HG02981 (cell line): ENCODE measurements at regions not wholly inside any gene's neighbourhood (a gene's known extent, or its start where the extent isn't known, plus 50 kb on each side); places are given as distances from the start of the nearest gene placed in this dataset.
"Not testable (repeated sequence)": the region's sequence is repeated elsewhere in the genome, so short reads cannot be mapped to it uniquely, and the experiment has no call there.

Experiments used
- ATAC-seq: cut with Tn5 transposase; IDR thresholded peaks from one replicate; pipeline ENCODE4 v1.9.1; 2021; ENCODE audit warnings: mild to moderate bottlenecking, moderate library complexity; ENCODE audit not compliant: unreplicated experiment

DNA sequence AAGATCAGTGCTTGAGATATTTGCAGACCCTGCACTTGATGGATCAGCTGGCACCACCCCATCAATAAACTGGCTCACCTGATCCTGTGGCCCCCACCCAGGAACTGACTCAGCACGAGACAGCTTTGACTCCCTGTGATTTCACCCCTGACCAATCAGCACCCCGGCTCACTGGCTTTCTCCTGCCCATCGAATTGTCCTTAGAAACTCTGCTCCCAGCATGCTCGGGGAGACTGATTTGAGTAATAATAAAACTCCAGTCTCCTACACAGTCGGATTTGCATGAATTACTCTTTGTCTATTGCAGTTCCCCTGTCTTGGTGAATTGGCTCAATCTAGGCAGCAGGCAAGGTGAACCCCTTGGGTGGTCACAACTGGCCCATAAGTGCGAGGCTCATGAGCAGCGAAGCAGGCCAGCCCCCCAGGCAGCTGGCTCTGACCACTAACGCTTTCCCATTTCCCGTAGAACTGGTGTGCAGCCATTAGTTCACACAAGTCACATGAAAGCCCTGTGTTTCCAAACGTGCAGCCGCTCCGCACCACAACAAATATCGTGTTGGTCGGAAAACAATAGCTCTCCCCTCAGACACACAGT lies 79.6 kb downstream of the RSPH3 start:
- no peak for ATAC-seq

- ATAC-seq, result no peak
These were observed 80.1 kb downstream of the RSPH3 start for GRCh38 chr6:158919865-158920264.

DNA sequence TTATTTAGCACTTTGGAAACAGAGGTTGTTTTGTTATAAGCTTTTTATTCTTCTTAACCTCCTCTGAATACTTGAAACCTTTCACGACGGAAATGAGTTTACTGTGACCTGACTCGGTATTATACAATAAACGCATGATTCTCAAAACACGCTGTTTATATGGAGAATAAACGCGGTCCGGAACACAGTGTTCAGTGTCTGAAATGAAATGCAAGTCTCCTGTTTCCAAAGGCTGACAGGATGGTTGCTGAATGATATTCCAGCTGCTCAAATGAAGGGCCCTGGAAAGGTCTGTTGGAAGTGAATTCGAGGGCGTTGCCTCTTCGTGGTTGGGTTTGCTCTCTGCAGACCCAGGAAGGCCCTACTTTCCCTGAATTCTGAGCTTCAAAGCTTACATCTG lies 83.4 kb downstream of the RSPH3 start:
- ATAC-seq, result no peak

DNA sequence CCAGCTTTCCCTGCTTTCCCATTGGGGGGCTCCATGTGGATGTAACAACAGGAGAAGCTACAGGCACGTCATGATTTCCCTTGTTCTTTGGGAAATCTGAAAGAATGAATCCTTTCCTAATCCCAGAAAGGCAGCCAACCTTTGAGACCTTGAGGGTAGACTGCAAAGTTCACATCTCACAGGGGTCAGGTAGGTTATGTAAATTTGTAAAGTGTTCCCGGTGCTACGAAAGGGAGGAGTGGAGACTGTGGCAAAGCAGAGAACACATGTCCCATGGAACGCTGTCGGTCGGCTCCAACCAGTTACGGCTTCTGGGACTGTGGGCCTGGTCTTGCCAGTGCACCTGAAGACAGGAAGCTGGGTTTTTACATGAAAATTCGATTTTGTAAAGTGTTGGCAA lies 85.1 kb downstream of the RSPH3 start:
- ATAC-seq, result no peak

DNA sequence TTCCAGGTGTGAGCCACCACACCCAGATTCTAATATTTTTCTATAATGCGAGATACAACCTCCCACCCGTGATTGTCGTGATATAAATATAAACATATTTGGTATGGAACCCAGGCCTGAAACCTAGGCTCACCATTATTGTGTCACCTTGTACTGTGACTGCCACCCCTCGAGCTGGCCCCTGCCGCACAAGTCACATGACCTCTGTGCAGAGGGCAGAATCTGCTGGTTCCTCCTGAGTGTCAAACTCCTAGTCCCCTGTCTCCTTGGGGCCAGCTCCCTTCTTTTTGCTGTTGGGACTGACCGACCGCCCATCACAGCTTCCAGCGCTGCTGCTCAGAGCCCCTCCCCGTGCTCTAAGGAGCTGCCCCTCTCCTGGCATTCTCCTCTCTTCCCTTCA lies 86.4 kb downstream of the RSPH3 start:
- ATAC-seq, result no peak

DNA sequence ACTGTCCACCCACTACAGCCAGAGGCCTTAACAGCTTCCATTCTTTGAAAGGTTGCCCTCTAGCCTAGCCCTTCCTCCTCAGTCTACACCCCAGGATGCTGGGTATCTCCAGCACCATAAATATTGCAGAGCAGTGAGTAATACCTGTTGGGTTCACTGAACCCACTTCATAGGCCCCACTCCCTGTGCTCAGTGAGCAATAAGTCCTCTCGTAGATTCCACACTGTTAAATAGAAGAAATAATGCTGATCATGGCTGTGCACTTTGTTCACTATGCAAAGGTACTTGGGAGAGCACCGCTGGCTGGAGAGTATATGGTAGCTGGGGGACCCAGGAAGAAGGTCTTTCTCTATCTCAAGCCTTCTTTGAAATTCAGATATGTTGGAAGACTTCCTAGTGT lies 87.3 kb downstream of the RSPH3 start:
- no peak for ATAC-seq

- no peak for ATAC-seq
These were observed 88.1 kb downstream of the RSPH3 start for GRCh38 chr6:158911746-158912480.

DNA sequence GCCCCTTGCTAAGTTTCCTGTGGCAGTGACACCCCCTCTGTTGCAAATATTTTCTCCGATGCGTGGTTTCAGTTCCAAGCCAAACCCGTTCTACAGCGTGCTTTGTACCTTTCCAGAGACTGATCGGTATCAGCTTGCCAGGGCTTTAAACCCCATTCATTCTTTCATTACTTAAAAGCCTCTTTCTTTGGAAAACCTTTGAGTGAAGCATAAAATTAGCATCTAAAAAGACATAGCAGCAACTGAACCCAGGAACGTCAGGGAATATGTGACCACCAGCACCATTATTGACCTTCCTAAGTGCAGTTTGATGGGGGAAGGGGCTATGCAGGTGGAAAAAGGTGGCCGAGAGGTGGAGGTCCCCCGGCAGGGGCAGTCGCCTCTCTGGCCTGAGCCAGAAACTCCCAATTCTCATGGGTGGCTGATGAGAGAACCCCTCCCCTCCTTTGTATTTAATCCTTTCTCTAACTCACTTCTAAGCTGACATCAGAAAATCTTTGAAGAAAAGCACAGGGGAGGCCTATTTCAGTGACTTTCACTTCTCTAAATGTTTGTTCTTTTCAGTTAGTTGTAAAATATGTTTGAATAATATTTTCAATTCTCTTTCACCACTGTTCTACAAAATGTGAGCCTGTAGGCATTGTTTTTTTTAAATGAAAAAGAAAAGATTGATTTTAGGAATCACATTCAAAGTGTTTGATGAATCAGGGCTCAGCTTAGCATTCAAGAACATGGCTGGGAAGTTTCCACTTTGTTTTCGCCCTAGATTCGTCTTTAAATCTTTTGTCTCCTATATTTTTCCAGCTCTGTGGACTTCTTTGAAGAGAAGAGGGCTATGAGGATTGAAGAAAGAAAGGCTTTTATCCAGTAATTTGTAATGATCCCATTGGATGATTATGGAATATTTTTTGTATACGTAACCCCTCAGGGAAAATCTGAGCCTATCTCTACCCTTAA lies 89.2 kb downstream of the RSPH3 start:
- no peak for ATAC-seq

- no peak for ATAC-seq
These were observed 90.1 kb downstream of the RSPH3 start for GRCh38 chr6:158909938-158910337.

DNA sequence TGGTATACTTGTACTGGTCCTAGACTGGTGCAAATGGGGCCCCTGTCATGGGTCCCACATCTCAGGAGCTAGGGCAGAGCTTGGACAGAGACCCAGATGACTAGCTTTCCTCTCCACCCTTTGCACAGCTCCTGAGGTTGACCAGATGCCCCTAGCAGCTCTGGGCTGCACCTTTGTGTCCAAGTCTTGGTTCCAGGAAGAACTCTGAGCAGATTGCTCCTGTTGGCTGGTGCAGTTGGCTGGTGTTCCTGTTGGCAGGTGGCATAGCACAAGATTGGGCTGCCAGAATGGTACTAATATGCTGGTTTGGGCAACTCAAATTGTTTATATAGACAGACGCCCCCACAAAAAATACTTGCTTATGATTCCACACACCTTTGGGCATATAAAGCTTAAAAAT lies 89.4 kb upstream of the EZR start:
- ATAC-seq, result no peak

DNA sequence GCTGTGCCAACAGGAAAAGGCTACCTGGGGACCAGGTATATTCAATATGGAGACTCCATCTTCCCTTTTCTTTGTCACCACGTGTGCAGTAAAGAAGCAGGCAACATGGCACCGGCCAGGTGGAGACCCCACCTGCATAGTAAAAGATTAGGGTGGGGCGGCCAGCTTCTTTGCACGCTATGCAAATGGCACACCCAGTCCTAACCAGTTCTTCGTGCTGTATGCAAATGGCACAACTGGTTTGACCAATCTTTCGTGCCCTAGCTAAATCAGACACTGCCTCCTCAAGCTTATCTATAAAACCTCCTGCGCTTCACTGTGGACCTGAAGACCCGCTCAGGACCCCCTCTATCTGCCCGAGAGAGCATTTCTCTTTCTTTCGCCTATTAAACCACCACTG lies 88.8 kb upstream of the EZR start:
- ATAC-seq, result no peak

DNA sequence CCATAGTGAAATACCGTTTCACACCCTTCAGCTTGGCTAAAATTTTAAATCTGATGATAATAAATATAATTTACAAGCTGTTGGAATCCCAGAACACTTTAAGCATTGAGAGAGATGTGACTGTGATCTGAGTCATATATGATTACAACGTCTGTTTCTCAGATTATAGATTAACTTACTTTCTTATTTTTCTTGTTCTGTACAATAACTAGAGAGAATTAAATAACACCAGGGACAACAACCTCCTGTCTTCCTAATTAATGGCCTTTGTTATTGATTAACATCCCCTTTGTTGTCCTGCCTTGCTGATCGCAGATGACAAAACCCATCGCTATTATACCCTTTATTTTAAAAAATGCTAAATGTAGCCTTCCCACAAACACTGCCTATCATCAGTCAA lies 87.8 kb upstream of the EZR start:
- ATAC-seq, result no peak

- ATAC-seq, result no peak
These were observed 86.1 kb upstream of the EZR start for GRCh38 chr6:158905277-158905676.

DNA sequence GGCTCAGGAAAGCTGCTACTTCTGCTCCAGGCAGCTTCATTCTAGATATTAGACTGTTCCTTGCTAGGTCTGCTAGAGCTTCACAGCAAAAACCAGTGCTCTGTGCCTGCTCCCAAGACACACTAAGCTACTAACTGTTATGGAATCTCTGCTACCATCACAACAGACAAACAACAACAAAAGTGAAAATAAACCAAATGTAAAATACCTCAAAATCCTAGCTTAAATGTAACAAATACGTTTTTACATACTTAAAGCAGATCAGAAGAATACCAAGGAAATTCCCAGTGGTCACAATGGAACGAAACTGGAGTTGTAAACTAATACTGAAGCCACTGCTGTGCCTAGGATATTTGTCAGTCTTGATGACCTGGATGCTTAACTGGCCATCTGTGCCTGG lies 84.6 kb upstream of the EZR start:
- no peak for ATAC-seq

- ATAC-seq, result no peak
These were observed 81.6 kb upstream of the EZR start for GRCh38 chr6:158900663-158901312.

DNA sequence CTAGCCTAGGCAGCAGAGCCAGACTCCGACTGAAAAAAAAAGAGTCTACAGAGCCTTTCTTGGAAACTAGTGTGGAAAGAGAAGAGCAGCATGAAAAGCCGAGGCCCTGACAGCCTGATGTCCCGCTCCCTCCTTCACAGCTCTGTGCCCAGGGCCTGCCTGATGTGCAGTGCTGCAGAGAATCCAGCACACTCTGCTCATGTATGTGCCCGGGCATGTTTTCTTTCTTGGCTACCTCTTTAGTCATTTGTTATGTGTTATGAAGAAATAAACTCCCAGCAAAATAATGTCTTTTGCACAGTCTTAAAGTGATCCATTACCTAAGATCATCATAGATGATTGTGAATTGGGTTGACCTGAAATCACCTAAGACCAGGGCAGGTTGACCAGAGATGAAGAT lies 78.1 kb upstream of the EZR start:
- ATAC-seq, result no peak

DNA sequence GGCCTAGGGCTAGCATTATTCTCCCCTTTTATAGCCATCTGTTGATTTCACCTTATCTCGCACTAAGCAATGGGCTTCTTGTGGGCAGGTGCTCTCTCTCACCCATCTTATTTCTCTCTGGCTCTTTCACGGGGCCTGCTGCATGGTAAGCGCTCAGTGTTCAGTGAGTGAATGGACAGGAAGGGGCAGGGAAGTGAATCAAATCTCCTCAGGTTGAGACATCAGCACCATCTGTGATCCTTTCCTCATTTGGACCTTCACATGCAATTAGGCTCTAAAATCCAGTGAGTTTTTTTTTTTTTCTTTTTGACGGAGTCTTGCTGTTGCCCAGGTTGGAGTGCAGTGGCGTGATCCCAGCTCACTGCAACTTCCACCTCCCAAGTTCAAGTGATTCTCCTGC lies 76.5 kb upstream of the EZR start:
- no peak for ATAC-seq

DNA sequence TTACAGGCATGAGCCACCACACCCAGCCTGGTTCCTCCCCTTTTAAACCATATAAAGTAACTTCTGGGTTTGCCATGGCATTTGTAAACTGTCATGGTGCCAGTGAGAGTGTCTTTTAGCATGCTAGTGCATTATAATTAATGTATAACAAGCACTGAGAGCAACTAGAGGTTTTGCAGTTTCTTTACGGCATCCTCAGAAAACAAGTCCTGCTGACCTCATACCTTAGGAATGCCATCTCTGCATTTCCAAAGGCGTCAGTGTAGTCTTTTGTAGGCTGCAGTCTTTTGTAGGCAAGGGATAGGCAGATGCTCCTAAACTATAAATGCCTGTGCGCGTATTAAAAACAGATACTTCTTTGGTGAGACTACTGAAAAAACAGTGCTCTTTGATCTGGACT lies 75.0 kb upstream of the EZR start:
- ATAC-seq, result no peak

GRCh38 chr6:158892266-158892665 lies 73.1 kb upstream of the EZR start:
- ATAC-seq, result no peak

GRCh38 chr6:158891560-158891959 lies 72.4 kb upstream of the EZR start:
- not testable (repeated sequence) for ATAC-seq

- not testable (repeated sequence) for ATAC-seq
These were observed 69.0 kb upstream of the EZR start for GRCh38 chr6:158888171-158888570.
